Kidney epithelial cell (primary cell): ENCODE measurements at regions not wholly inside any gene's neighbourhood (a gene's known extent, or its start where the extent isn't known, plus 50 kb on each side); places are given as distances from the start of the nearest gene placed in this dataset.

ENCODE experiments used
- DNase-seq: peaks from one replicate; pipeline ENCODE4 v3.0.0-alpha.2; 2010; ENCODE audit warnings: low read depth
- H3K27me3 ChIP-seq: 2 replicates; pipeline ENCODE4 v1.6.0; 2011; ENCODE audit warnings: low read length; ENCODE audit not compliant: control insufficient read depth, insufficient read depth
- H3K36me3 ChIP-seq: 2 replicates; pipeline ENCODE4 v1.5.1; 2011; ENCODE audit warnings: low read length; ENCODE audit not compliant: control insufficient read depth, insufficient read depth
- H3K4me3 ChIP-seq: 2 replicates; pipeline ENCODE4 v1.5.1; 2011; ENCODE audit warnings: low read depth, mild to moderate bottlenecking, control low read depth, low read length
- TF ChIP-seq, protein P1 (sequence below): IDR thresholded peaks from 2 replicates; pipeline ENCODE4 v1.5.1; 2011; ENCODE audit warnings: mild to moderate bottlenecking, moderate library complexity, low read length, control low read depth, inconsistent platforms; ENCODE audit not compliant: insufficient read depth, poor library complexity, severe bottlenecking

DNA sequence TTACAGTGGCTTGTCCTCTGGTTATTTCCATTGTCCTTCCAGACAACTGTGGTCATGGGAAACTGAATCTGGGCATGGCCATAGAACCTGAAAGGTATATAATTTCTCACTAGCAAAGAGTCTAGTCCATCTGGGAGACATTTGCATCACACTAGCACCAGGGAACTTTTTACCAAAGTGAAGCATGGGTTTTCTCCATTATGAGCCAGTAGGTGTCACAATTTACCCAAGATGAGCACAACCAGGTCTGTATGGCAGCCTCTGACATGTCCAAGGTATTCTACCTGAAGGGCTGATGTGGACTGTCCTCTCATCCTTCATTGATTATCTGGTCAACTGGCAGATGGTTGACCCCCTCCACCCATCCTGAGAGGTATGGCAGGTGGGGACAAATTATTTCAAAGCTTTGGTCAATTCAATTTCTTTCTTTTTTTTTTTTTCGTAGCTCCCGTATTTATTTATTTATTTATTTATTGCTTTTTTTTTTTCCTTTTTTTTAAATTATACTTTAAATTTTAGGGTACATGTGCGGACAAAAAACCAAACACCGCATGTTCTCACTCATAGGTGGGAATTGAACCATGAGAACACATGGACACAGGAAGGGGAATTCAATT, 425.9 kb downstream of the TMEM135 start:
- Histone ChIP-seq H3K36me3 (no peaks in the 10 kb centered on the region), H3K4me3 (no peak overlapping the region), H3K27me3 (no peaks in the 10 kb centered on the region)
- TF ChIP-seq, protein P1, sequence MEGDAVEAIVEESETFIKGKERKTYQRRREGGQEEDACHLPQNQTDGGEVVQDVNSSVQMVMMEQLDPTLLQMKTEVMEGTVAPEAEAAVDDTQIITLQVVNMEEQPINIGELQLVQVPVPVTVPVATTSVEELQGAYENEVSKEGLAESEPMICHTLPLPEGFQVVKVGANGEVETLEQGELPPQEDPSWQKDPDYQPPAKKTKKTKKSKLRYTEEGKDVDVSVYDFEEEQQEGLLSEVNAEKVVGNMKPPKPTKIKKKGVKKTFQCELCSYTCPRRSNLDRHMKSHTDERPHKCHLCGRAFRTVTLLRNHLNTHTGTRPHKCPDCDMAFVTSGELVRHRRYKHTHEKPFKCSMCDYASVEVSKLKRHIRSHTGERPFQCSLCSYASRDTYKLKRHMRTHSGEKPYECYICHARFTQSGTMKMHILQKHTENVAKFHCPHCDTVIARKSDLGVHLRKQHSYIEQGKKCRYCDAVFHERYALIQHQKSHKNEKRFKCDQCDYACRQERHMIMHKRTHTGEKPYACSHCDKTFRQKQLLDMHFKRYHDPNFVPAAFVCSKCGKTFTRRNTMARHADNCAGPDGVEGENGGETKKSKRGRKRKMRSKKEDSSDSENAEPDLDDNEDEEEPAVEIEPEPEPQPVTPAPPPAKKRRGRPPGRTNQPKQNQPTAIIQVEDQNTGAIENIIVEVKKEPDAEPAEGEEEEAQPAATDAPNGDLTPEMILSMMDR, result peak; percentile 46
- no peak for DNase-seq

DNA sequence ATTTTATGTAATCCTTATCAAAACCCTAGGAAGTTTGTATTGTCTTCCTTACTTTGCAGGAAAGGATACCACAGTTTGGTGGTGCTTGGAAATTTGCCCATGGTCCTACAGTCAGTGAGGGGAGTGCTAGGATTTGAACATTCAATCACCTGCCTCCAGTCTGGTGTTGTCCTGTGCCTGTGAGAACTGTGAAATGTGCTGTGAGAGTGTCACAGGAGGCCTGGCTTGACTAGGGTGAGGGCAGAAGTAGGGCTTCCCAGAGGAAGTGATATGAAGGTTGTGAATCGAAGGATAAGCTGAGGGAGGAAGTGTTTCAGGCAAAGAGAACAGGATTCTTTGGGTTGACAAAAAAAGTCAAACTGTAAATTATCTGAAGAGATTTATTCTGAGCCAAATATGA, 424.4 kb downstream of the TMEM135 start:
- H3K36me3 ChIP-seq, result no peaks in the 10 kb centered on the region
- no peak overlapping the region for H3K4me3 ChIP-seq
- TF ChIP-seq, protein P1, result no peak
- no peaks in the 10 kb centered on the region for H3K27me3 ChIP-seq
- no peak for DNase-seq

DNA sequence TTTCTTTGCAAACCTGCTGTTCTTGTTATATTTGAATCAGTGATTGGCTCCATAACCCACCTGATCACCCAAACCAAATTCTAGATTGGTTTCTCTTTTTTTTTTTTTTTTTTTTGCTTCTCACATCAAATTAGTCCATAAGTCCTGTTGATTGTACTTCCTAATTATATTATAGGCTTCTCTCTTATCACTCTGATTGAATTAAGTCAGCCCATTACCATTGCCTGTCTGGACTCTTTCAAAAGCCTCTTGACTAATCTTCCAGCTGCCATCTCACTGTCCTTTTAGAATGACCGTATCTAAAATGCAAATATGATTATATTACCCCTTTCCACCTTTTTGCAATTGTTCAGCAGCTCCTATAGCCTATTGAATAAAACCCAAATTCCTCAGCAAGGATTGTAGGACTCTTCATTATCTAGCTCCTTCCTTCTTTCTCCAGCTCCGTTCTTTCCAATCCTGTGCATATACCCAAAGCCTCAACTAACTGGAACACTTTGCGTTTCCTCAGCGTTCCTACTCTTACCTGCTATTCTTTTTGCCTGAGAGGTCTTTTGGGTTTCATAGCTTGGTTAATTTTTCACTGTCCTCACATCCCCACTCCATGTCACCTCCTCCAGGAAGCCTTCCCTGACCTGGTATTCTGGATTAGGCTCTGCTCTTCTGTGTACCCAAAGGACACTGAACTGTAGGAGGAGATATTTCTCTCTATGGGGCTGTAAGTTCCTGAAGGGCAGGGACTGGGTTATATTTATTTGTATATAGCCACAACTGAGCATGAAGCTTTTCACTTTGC, 423.3 kb downstream of the TMEM135 start:
- H3K27me3 ChIP-seq, result no peaks in the 10 kb centered on the region
- no peaks in the 10 kb centered on the region for H3K36me3 ChIP-seq
- TF ChIP-seq, protein P1, result no peak
- DNase-seq, result no peak
- H3K4me3 ChIP-seq, result no peak overlapping the region

DNA sequence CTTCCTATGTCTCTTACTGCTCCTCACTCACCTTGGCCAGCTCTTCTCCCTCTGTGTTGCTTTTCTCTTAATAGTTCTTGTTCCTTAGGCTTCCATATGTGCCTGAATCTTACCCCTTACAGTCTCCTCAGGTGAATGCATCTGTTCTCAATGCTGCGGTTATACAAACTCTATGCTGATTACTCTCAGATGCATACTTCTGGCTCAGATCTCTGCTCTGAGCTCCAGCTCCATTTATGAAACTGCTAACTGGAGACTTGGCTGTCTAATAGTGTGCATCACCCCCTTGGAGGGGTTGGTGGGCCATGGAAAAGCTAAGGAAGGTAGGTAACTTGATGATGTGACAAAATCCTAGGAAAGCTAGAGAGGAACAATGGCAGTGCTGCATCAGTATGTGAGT, 422.5 kb downstream of the TMEM135 start:
- DNase-seq, result no peak
- TF ChIP-seq, protein P1, result no peak

DNA sequence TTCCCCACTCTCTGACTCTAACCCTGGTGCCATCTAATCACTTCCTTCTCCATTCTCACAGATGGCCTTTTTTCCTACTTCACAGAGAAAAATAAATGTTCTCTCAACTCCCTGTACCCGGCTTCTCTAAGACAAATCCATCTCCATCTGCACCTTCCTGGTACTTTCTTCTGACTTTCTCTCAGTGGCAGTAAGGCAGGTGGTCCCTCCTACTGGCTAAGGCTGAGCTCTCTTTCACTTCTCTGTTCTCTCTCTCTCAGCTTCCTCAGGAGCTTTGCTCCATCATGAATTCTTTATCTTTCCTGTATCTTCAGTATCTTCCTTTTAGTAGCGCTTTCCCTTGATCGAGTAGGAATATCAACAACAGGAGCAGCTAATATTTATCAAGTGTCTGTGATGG, 421.6 kb downstream of the TMEM135 start:
- Histone ChIP-seq H3K4me3 (no peak overlapping the region), H3K27me3 (no peaks in the 10 kb centered on the region), H3K36me3 (no peaks in the 10 kb centered on the region)
- DNase-seq, result no peak
- TF ChIP-seq, protein P1, result no peak

More for the DNA sequence above, 422.5 kb downstream of the TMEM135 start:
- Histone ChIP-seq H3K4me3 (no peak overlapping the region), H3K27me3 (no peaks in the 10 kb centered on the region), H3K36me3 (no peaks in the 10 kb centered on the region)

DNA sequence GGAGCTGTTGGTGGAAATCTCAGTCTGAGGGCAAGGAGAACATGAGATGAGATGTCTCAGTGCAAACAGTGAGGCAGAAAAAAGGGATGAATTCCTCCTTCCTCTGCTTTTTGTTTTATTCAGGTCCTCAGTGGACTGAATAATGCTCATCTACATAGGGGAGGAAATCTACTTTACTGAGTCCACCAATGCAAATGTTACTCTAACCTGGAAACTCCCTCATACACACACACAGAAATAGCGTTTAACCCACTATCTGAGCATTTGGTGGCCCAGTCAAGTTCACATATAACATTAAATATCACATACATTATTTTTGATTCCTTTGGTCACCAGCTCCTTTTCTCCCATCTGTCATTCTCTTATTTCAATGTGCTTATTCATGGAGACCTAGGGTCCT, 418.8 kb downstream of the TMEM135 start:
- TF ChIP-seq, protein P1, result no peak

More for the DNA sequence above, 418.8 kb downstream of the TMEM135 start:
- DNase-seq, result no peak
- Histone ChIP-seq H3K4me3 (no peak overlapping the region), H3K36me3 (no peaks in the 10 kb centered on the region), H3K27me3 (no peaks in the 10 kb centered on the region)
